Testis (tissue), 2 donors: ENCODE measurements at regions not wholly inside any gene's neighbourhood (a gene's known extent, or its start where the extent isn't known, plus 50 kb on each side); places are given as distances from the start of the nearest gene placed in this dataset.

Experiments used
- POLR2A ChIP-seq: fragments of 450-650 bp; IDR thresholded peaks from one replicate; pipeline ENCODE4 v1.6.1; 2017; ENCODE audit warnings: antibody characterized with exemption, mild to moderate bottlenecking, moderate library complexity
- TF ChIP-seq, protein P1 (sequence below), 3 experiments: fragments of 450-650 bp in 2 of 3; fragments of 200-600 bp in 1 of 3; sonication (generic) in 1 of 3; IDR thresholded peaks; one replicate each; pipeline ENCODE4 v1.5.1; 2016 to 2019; ENCODE audit warnings: antibody characterized with exemption in 3 of 3, mild to moderate bottlenecking in 2 of 3, moderate library complexity in 1 of 3

DNA sequence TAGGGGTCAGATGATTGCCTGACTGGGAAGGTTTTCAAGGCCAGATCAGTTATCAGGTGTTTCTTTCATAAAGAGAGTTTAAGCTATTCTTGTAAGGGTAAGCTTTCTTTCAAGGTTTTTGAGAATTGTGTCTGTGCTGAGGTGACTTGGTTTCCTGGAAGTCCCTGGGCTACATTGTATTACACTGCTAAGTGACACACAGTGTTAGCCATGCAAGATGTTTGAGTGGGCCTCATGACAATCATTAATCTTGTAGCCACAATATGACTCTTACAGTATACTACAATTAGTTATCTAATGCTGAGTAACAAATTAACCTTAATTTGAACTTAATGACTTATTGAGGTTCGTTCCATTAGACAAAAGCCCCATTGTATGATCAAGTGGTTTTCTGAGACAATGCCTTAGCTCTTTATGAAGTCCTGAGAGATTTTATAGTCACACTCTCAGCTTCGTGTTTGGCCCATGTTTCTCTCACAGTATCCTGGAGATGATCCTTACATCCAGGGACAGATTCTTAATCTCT lies 186.7 kb downstream of the RPS12 start:
- TF ChIP-seq POLR2A = no peak
- TF ChIP-seq, protein P1, sequence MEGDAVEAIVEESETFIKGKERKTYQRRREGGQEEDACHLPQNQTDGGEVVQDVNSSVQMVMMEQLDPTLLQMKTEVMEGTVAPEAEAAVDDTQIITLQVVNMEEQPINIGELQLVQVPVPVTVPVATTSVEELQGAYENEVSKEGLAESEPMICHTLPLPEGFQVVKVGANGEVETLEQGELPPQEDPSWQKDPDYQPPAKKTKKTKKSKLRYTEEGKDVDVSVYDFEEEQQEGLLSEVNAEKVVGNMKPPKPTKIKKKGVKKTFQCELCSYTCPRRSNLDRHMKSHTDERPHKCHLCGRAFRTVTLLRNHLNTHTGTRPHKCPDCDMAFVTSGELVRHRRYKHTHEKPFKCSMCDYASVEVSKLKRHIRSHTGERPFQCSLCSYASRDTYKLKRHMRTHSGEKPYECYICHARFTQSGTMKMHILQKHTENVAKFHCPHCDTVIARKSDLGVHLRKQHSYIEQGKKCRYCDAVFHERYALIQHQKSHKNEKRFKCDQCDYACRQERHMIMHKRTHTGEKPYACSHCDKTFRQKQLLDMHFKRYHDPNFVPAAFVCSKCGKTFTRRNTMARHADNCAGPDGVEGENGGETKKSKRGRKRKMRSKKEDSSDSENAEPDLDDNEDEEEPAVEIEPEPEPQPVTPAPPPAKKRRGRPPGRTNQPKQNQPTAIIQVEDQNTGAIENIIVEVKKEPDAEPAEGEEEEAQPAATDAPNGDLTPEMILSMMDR (IDR thresholded peaks at IDR 0.05) = no peak
